ENCODE measurements at regions not wholly inside any gene's neighbourhood (a gene's known extent, or its start where the extent isn't known, plus 50 kb on each side); places are given as distances from the start of the nearest gene placed in this dataset.

DNA sequence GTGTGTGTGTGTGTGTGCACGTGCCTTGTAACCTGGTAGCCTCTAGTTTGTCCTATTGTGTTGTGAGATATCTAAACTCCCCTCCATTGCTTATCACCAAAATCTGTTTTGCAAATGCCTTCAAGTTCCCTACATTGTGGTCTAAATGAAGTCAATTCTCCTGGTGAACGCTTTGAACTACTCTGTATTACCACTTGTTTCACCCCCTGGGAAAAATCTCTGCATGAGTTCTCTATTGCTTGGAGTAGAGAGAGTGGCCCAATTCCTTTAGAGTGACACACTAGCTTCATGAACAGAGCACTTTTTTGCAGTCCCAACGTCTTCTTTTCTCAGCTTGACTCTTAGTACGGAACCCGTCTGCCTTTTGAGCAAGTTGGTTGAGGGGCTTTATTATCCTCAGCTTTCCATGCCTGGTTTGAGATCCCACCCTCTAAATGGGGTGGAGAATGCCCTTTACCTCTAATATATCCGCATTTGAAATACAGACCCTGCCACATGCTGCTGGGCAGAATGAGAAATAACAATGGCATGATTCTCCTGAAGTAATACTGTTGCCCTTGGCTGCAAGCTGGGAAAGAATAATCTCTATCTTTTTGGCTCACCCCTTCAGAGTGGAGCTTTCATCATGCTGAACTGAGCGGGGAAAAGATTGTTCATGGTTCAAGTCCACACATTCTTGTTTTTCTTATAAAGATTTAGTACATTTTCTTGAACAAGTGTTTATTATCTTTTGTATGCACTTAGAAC lies 2545.3 kb downstream of the PCDH9 start:
- Histone ChIP-seq H3K4me1 (ENCODE audit: control insufficient read depth, low read length) (no peaks in the 10 kb centered on the region), H3K79me2 (ENCODE audit: control insufficient read depth, low read length) (no peaks in the 10 kb centered on the region), H3K4me2 (ENCODE audit: low read length) (no peak overlapping the region), H3K9me2 (replicated peaks; ENCODE audit: control insufficient read depth, low read length) (no peaks in the 10 kb centered on the region), H4K20me1 (ENCODE audit: control insufficient read depth, insufficient read depth, low read depth, low read length) (no peaks in the 10 kb centered on the region), H3K4me3 (ENCODE audit: low read length) (no peak overlapping the region), H3K36me3 (ENCODE audit: control insufficient read depth, low read length) (no peaks in the 10 kb centered on the region), H3K27me3 (ENCODE audit: control insufficient read depth, low read length) (no peaks in the 10 kb centered on the region), H3K9me3 (ENCODE audit: control insufficient read depth, insufficient read depth, low read length) (no peaks in the 10 kb centered on the region), H3F3A (ENCODE audit: control insufficient read depth, insufficient read depth) (no peaks in the 10 kb centered on the region), H3K27ac (ENCODE audit: low read depth, low read length) (no peak overlapping the region)
- no peak for TF ChIP-seq EZH2phosphoT487 (IDR thresholded peaks at IDR 0.05; ENCODE audit: borderline replicate concordance, low read length)
- TF ChIP-seq, protein P1, sequence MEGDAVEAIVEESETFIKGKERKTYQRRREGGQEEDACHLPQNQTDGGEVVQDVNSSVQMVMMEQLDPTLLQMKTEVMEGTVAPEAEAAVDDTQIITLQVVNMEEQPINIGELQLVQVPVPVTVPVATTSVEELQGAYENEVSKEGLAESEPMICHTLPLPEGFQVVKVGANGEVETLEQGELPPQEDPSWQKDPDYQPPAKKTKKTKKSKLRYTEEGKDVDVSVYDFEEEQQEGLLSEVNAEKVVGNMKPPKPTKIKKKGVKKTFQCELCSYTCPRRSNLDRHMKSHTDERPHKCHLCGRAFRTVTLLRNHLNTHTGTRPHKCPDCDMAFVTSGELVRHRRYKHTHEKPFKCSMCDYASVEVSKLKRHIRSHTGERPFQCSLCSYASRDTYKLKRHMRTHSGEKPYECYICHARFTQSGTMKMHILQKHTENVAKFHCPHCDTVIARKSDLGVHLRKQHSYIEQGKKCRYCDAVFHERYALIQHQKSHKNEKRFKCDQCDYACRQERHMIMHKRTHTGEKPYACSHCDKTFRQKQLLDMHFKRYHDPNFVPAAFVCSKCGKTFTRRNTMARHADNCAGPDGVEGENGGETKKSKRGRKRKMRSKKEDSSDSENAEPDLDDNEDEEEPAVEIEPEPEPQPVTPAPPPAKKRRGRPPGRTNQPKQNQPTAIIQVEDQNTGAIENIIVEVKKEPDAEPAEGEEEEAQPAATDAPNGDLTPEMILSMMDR (IDR thresholded peaks at IDR 0.05; ENCODE audit: low read depth, low read length, poor library complexity, severe bottlenecking) = no peak

DNA sequence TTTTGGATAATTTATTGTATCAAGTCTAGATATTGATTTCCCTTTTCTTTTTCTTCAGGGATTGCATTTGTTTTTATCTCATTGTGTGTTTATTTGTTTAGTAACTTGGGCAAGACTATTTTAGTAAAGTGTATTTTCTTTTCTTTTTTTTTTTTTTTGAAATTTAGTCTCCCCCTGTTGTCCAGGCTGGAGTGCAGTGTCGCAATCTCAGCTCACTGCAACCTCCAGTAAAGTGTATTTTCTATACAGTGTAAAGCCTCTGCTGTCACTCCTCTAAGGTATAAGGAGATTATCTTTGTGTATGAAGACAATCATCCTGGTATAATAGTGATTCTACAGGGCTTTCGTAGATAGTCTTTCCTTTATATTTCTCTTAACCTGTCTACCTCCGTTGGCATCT lies 2546.0 kb downstream of the PCDH9 start:
- Histone ChIP-seq H3K36me3 (ENCODE audit: control insufficient read depth, low read length) (no peaks in the 10 kb centered on the region), H3K27ac (ENCODE audit: low read depth, low read length) (no peak overlapping the region), H3K4me2 (ENCODE audit: low read length) (no peak overlapping the region), H3K4me3 (ENCODE audit: low read length) (no peak overlapping the region), H3K9me3 (ENCODE audit: control insufficient read depth, insufficient read depth, low read length) (no peaks in the 10 kb centered on the region), H3K4me1 (ENCODE audit: control insufficient read depth, low read length) (no peaks in the 10 kb centered on the region), H3K79me2 (ENCODE audit: control insufficient read depth, low read length) (no peaks in the 10 kb centered on the region), H4K20me1 (ENCODE audit: control insufficient read depth, insufficient read depth, low read depth, low read length) (no peaks in the 10 kb centered on the region), H3K27me3 (ENCODE audit: control insufficient read depth, low read length) (no peaks in the 10 kb centered on the region), H3K9me2 (replicated peaks; ENCODE audit: control insufficient read depth, low read length) (no peaks in the 10 kb centered on the region), H3F3A (ENCODE audit: control insufficient read depth, insufficient read depth) (no peaks in the 10 kb centered on the region)
- TF ChIP-seq, protein P1 (IDR thresholded peaks at IDR 0.05; ENCODE audit: low read depth, low read length, poor library complexity, severe bottlenecking) = no peak
- TF ChIP-seq EZH2phosphoT487 (IDR thresholded peaks at IDR 0.05; ENCODE audit: borderline replicate concordance, low read length) = no peak

DNA sequence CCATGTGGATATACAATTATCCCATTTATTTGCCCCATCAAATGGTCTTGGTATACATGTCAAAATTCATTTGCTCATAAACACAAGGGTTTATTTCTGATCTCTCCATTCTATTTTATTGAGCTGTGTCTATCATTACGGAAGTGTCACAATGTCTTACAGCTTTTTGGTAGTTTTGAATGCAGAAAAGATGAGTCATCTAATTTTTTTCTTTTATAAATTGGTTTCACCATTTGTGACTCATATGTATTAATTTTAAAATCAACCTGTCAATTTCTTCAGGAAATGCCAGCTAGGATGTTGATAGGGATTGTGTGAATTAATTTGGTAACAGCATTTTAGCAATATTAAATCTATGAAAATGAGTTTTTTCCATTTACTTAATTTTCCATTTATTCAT lies 2549.4 kb downstream of the PCDH9 start:
- no peak overlapping the region for H3K4me3 ChIP-seq (ENCODE audit: low read length)
- no peaks in the 10 kb centered on the region for H3K79me2 ChIP-seq (ENCODE audit: control insufficient read depth, low read length)
- no peaks in the 10 kb centered on the region for H3K36me3 ChIP-seq (ENCODE audit: control insufficient read depth, low read length)
- H3K27me3 ChIP-seq (ENCODE audit: control insufficient read depth, low read length) = no peaks in the 10 kb centered on the region
- no peak overlapping the region for H3K4me2 ChIP-seq (ENCODE audit: low read length)
- no peaks in the 10 kb centered on the region for H4K20me1 ChIP-seq (ENCODE audit: control insufficient read depth, insufficient read depth, low read depth, low read length)
- H3F3A ChIP-seq (ENCODE audit: control insufficient read depth, insufficient read depth) = no peaks in the 10 kb centered on the region
- TF ChIP-seq, protein P1 (IDR thresholded peaks at IDR 0.05; ENCODE audit: low read depth, low read length, poor library complexity, severe bottlenecking) = no peak
- no peak for TF ChIP-seq EZH2phosphoT487 (IDR thresholded peaks at IDR 0.05; ENCODE audit: borderline replicate concordance, low read length)
- H3K9me2 ChIP-seq (replicated peaks; ENCODE audit: control insufficient read depth, low read length) = no peaks in the 10 kb centered on the region
- no peak overlapping the region for H3K27ac ChIP-seq (ENCODE audit: low read depth, low read length)
- no peaks in the 10 kb centered on the region for H3K9me3 ChIP-seq (ENCODE audit: control insufficient read depth, insufficient read depth, low read length)
- no peaks in the 10 kb centered on the region for H3K4me1 ChIP-seq (ENCODE audit: control insufficient read depth, low read length)
